ENCODE measurements at regions not wholly inside any gene's neighbourhood (a gene's known extent, or its start where the extent isn't known, plus 50 kb on each side); places are given as distances from the start of the nearest gene placed in this dataset.

- no peak for TF ChIP-seq CTCF (IDR thresholded peaks at IDR 0.05; ENCODE audit: low read depth, low read length)
- no peak for TF ChIP-seq EZH2phosphoT487 (IDR thresholded peaks at IDR 0.05; ENCODE audit: low read depth)
Measured at GRCh38 chr7:33807155-33807530, 98.2 kb upstream of the BMPER start.

Data from OCI-LY3 (cell line).